ENCODE measurements at regions not wholly inside any gene's neighbourhood (a gene's known extent, or its start where the extent isn't known, plus 50 kb on each side); places are given as distances from the start of the nearest gene placed in this dataset.
A peak's percentile ranks its signal among the peaks of the same experiment; 100 is the strongest.

DNA sequence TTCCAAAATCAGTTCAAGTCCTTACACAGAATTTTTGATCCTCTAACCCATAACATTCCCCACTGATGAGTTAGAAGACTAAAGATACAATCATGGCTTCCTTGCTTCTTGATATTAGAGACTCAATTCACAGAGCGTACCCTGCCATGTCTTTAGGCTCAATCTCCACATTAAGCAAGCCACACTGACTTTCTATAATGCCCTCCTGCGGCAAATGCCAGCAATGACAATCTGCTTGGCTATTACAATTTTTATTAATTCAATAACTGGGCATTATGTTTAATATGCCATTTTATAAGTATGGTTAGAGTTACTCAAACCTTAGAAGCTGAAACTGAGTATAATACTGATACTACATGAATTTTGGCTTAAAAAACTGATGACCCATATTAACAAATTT, 479.7 kb upstream of the NR2F2 start:
- Histone ChIP-seq H3K27ac (ENCODE audit: low read length) (no peak overlapping the region), H3K36me3 (replicated peaks; ENCODE audit: insufficient read depth, low read length) (no peaks in the 10 kb centered on the region), H2AFZ (ENCODE audit: low read length) (no peak overlapping the region), H3K4me2 (ENCODE audit: low read depth, low read length) (no peak overlapping the region), H3F3A (ENCODE audit: insufficient read depth, low read length) (no peaks in the 10 kb centered on the region), H3K79me2 (ENCODE audit: low read length) (no peaks in the 10 kb centered on the region), H4K20me1 (ENCODE audit: insufficient read depth, low read length) (no peaks in the 10 kb centered on the region), H3K9me3 (replicated peaks; ENCODE audit: insufficient read depth, low read length) (no peaks in the 10 kb centered on the region), H3K4me3 (ENCODE audit: low read length) (no peak overlapping the region), H3K27me3 (replicated peaks; ENCODE audit: insufficient read depth, low read length) (no peaks in the 10 kb centered on the region), H3K4me1 (ENCODE audit: low read length) (no peaks in the 10 kb centered on the region), H3K9me2 (replicated peaks; ENCODE audit: insufficient read depth, low read length) (no peaks in the 10 kb centered on the region), H3K9ac (ENCODE audit: low read length) (no peak overlapping the region)
- TF ChIP-seq EZH2phosphoT487 (IDR thresholded peaks at IDR 0.05; ENCODE audit: low read length): no peak
- TF ChIP-seq, protein P1, sequence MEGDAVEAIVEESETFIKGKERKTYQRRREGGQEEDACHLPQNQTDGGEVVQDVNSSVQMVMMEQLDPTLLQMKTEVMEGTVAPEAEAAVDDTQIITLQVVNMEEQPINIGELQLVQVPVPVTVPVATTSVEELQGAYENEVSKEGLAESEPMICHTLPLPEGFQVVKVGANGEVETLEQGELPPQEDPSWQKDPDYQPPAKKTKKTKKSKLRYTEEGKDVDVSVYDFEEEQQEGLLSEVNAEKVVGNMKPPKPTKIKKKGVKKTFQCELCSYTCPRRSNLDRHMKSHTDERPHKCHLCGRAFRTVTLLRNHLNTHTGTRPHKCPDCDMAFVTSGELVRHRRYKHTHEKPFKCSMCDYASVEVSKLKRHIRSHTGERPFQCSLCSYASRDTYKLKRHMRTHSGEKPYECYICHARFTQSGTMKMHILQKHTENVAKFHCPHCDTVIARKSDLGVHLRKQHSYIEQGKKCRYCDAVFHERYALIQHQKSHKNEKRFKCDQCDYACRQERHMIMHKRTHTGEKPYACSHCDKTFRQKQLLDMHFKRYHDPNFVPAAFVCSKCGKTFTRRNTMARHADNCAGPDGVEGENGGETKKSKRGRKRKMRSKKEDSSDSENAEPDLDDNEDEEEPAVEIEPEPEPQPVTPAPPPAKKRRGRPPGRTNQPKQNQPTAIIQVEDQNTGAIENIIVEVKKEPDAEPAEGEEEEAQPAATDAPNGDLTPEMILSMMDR (IDR thresholded peaks at IDR 0.05; ENCODE audit: low read length): peak; percentile 27
- DNase-seq: no peak

GRCh38 chr15:95853350-95853749, 477.1 kb upstream of the NR2F2 start:
- DNase-seq: no peak
- Histone ChIP-seq H3K79me2 (ENCODE audit: low read length) (no peaks in the 10 kb centered on the region), H4K20me1 (ENCODE audit: insufficient read depth, low read length) (no peaks in the 10 kb centered on the region), H2AFZ (ENCODE audit: low read length) (no peak overlapping the region), H3K27me3 (replicated peaks; ENCODE audit: insufficient read depth, low read length) (no peaks in the 10 kb centered on the region), H3K4me1 (ENCODE audit: low read length) (no peaks in the 10 kb centered on the region), H3K27ac (ENCODE audit: low read length) (no peak overlapping the region), H3K9ac (ENCODE audit: low read length) (no peak overlapping the region), H3K36me3 (replicated peaks; ENCODE audit: insufficient read depth, low read length) (no peaks in the 10 kb centered on the region), H3K4me3 (ENCODE audit: low read length) (no peak overlapping the region), H3F3A (ENCODE audit: insufficient read depth, low read length) (no peaks in the 10 kb centered on the region), H3K4me2 (ENCODE audit: low read depth, low read length) (no peak overlapping the region), H3K9me3 (replicated peaks; ENCODE audit: insufficient read depth, low read length) (no peaks in the 10 kb centered on the region), H3K9me2 (replicated peaks; ENCODE audit: insufficient read depth, low read length) (no peaks in the 10 kb centered on the region)
- TF ChIP-seq, protein P1 (IDR thresholded peaks at IDR 0.05; ENCODE audit: low read length): no peak
- no peak for TF ChIP-seq EZH2phosphoT487 (IDR thresholded peaks at IDR 0.05; ENCODE audit: low read length)
- no peak for TF ChIP-seq EZH2 (optimal IDR thresholded peaks at IDR 0.05; ENCODE audit: low read depth, low read length)

DNA sequence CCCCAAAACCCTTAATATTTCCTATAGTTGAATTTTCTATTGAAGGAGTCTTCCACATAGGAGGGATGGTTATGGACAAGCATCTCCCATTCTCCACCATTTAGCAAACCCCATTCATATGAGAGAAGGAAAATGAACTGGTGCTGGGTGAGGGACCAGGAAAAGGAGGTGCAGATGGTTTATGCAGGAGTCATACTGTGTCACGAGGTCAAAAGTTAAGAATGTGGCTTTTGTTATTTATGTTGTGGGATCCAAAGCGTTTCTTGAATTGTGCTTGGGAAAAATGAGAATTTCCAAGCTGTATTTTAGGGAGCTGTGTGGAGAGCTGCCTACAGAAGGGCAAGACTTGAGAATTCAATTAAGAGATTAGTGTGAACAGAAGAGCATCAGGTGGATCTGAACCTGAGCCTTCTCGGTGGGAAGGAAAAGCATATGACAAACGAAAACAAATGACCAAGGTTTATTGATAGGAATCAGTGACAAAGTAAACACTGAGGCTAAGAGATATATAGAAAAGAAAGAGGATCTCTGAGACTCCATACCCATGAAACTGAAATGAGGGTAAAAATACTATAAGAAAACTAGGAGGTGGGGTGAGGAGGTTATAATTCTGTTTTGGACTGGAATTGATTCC, 473.3 kb upstream of the NR2F2 start:
- H3K4me2 ChIP-seq (ENCODE audit: low read depth, low read length): no peak overlapping the region
- H3K79me2 ChIP-seq (ENCODE audit: low read length): no peaks in the 10 kb centered on the region
- no peak overlapping the region for H3K9ac ChIP-seq (ENCODE audit: low read length)
- H3F3A ChIP-seq (ENCODE audit: insufficient read depth, low read length): no peaks in the 10 kb centered on the region
- no peak overlapping the region for H2AFZ ChIP-seq (ENCODE audit: low read length)
- H3K27me3 ChIP-seq (replicated peaks; ENCODE audit: insufficient read depth, low read length): no peaks in the 10 kb centered on the region
- H3K4me3 ChIP-seq (ENCODE audit: low read length): no peak overlapping the region
- H3K27ac ChIP-seq (ENCODE audit: low read length): no peak overlapping the region
- no peaks in the 10 kb centered on the region for H3K9me3 ChIP-seq (replicated peaks; ENCODE audit: insufficient read depth, low read length)
- H3K4me1 ChIP-seq (ENCODE audit: low read length): no peaks in the 10 kb centered on the region
- TF ChIP-seq EZH2phosphoT487 (IDR thresholded peaks at IDR 0.05; ENCODE audit: low read length) (no peak), EZH2 (optimal IDR thresholded peaks at IDR 0.05; ENCODE audit: low read depth, low read length) (no peak)
- TF ChIP-seq, protein P1 (IDR thresholded peaks at IDR 0.05; ENCODE audit: low read length): no peak
- DNase-seq: no peak
- H4K20me1 ChIP-seq (ENCODE audit: insufficient read depth, low read length): no peaks in the 10 kb centered on the region
- no peaks in the 10 kb centered on the region for H3K9me2 ChIP-seq (replicated peaks; ENCODE audit: insufficient read depth, low read length)
- no peaks in the 10 kb centered on the region for H3K36me3 ChIP-seq (replicated peaks; ENCODE audit: insufficient read depth, low read length)

Measured in MM.1S (cell line).